Astrocyte (in vitro differentiated cells and primary cell): ENCODE measurements at regions not wholly inside any gene's neighbourhood (a gene's known extent, or its start where the extent isn't known, plus 50 kb on each side); places are given as distances from the start of the nearest gene placed in this dataset.

ENCODE experiments used
- CTCF ChIP-seq: IDR thresholded peaks from 2 replicates; pipeline ENCODE4 v1.5.1; 2011; ENCODE audit warnings: low read depth, mild to moderate bottlenecking, inconsistent platforms, low read length, moderate library complexity; ENCODE audit not compliant: insufficient read depth
- EZH2 ChIP-seq: IDR thresholded peaks from 2 replicates; pipeline ENCODE4 v1.6.1; 2012; ENCODE audit warnings: mild to moderate bottlenecking, low read length, inconsistent platforms; ENCODE audit not compliant: insufficient read depth

GRCh38 chr21:35170818-35171217 lies 121.7 kb upstream of the RUNX1 start:
- TF ChIP-seq CTCF (no peak), EZH2 (no peak)
